ENCODE measurements at regions not wholly inside any gene's neighbourhood (a gene's known extent, or its start where the extent isn't known, plus 50 kb on each side); places are given as distances from the start of the nearest gene placed in this dataset.

DNA sequence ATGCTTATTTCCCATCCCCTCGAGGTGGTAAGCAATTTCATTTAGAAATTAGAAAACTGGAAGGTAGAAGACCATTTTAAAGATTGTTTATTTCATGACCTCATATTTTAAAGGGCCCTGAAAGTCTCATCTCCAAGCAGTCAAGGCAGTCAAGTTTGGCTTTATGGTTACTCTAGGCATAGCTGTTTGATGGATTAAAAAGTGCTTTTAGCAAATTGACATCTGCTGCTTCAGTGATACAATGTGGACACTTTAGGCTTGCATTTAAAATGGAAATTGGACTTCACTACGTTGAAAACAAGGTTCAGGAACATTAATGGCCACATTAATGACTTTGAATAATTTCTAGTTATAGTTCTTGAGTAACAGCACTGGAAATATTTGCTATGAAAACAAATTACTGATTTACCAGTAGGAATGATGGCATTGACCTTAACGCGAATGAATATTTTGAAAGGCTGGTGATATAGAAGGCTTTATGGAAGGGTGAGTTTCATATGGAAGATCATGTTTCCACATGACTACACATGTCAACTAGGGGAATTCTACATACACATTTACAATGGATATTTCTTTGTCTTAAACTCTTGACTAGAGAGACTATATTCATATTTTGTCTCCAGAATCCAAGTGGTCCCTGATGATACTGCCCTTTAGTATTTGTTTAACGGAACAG lies 873.5 kb downstream of the JRKL start:
- TF ChIP-seq ZC3H11A (IDR thresholded peaks at IDR 0.05) (no peak), EHF (CRISPR knock-in tag; IDR thresholded peaks at IDR 0.05) (no peak), HDAC2 (IDR thresholded peaks at IDR 0.05) (no peak), TP53 (CRISPR knock-in tag; IDR thresholded peaks at IDR 0.05) (no peak), HOXB13 (CRISPR knock-in tag; IDR thresholded peaks at IDR 0.05; ENCODE audit: low read depth) (no peak), EP300 (IDR thresholded peaks at IDR 0.05) (no peak), JUNB (IDR thresholded peaks at IDR 0.05) (no peak), HEYL (CRISPR knock-in tag; IDR thresholded peaks at IDR 0.05) (no peak)
- TF ChIP-seq, protein P1, sequence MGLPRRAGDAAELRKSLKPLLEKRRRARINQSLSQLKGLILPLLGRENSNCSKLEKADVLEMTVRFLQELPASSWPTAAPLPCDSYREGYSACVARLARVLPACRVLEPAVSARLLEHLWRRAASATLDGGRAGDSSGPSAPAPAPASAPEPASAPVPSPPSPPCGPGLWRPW (IDR thresholded peaks at IDR 0.05): no peak
- TF ChIP-seq, protein P2, sequence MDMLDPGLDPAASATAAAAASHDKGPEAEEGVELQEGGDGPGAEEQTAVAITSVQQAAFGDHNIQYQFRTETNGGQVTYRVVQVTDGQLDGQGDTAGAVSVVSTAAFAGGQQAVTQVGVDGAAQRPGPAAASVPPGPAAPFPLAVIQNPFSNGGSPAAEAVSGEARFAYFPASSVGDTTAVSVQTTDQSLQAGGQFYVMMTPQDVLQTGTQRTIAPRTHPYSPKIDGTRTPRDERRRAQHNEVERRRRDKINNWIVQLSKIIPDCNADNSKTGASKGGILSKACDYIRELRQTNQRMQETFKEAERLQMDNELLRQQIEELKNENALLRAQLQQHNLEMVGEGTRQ (IDR thresholded peaks at IDR 0.05): no peak
- ChIA-PET CTCF (no interaction called here), POLR2A (no interaction called here)
- WGBS (ENCODE audit: missing lambda C conversion rate): 39% methylated on average over 5 of the region's 5 CpGs
- no peak overlapping the region for H3K4me2 ChIP-seq
- no peak for FAIRE-seq
- H3K9me3 ChIP-seq: no peaks in the 10 kb centered on the region
- no peak for ATAC-seq
- no peak overlapping the region for H3K27ac ChIP-seq
- H3K4me1 ChIP-seq: no peaks in the 10 kb centered on the region
- DNase-seq (ENCODE audit: low read depth in 1 of 2, low spot score in 1 of 2): no peak
- no peak overlapping the region for H3K4me3 ChIP-seq

DNA sequence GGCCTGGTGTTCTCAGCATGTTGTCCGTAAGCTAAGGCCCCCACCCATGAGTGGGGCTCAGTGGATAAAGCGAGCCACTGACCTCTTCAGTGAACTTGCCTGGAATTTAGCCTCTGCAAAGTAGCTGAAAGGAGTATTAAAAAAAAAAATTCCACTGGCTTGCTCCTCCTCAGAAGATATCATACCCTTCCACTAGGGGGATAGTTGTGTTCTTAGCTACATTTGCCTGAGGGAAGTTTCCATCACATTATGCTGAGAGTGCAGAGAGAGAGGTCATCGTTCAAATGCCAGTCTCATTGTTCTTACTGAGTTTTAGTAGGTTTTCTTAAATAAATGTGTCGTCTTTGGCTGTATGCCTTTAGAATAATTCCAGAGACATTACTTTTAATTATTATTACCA lies 879.7 kb downstream of the JRKL start:
- TF ChIP-seq ZFP36 (IDR thresholded peaks at IDR 0.05; ENCODE audit: borderline replicate concordance, partially characterized antibody) (no peak), CBX2 (IDR thresholded peaks at IDR 0.05; ENCODE audit: borderline replicate concordance, low read depth) (no peak), KDM1A (IDR thresholded peaks at IDR 0.05; ENCODE audit: low read depth) (no peak), CHD4 (IDR thresholded peaks at IDR 0.05; ENCODE audit: borderline replicate concordance) (no peak), HDAC2 (IDR thresholded peaks at IDR 0.05) (no peak), FOXS1 (CRISPR knock-in tag; IDR thresholded peaks at IDR 0.05) (no peak), RARB (CRISPR knock-in tag; IDR thresholded peaks at IDR 0.05) (no peak), EHMT2 (IDR thresholded peaks at IDR 0.05; ENCODE audit: low read depth) (no peak)
- TF ChIP-seq, protein P3, sequence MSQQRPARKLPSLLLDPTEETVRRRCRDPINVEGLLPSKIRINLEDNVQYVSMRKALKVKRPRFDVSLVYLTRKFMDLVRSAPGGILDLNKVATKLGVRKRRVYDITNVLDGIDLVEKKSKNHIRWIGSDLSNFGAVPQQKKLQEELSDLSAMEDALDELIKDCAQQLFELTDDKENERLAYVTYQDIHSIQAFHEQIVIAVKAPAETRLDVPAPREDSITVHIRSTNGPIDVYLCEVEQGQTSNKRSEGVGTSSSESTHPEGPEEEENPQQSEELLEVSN (IDR thresholded peaks at IDR 0.05; ENCODE audit: borderline replicate concordance, low read depth): no peak
- TF ChIP-seq, protein P1 (IDR thresholded peaks at IDR 0.05): no peak
- TF ChIP-seq, protein P4, sequence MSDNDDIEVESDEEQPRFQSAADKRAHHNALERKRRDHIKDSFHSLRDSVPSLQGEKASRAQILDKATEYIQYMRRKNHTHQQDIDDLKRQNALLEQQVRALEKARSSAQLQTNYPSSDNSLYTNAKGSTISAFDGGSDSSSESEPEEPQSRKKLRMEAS (IDR thresholded peaks at IDR 0.05): no peak
- peak in 1 of 2 experiments; percentile 3 for DNase-seq (ENCODE audit: low read depth in 1 of 2, low spot score in 1 of 2)
- no peaks in the 10 kb centered on the region for H3K4me1 ChIP-seq
- no peak for ATAC-seq
- no peak overlapping the region for H3K4me2 ChIP-seq
- no peak for FAIRE-seq
- H3K27ac ChIP-seq: no peak overlapping the region
- POLR2A ChIA-PET: no interaction called here
- H3K4me3 ChIP-seq: no peak overlapping the region
- no peaks in the 10 kb centered on the region for H3K9me3 ChIP-seq
- CTCF ChIA-PET: no interaction called here
- 3% methylated on average over 4 of the region's 4 CpGs for WGBS (ENCODE audit: missing lambda C conversion rate)

DNA sequence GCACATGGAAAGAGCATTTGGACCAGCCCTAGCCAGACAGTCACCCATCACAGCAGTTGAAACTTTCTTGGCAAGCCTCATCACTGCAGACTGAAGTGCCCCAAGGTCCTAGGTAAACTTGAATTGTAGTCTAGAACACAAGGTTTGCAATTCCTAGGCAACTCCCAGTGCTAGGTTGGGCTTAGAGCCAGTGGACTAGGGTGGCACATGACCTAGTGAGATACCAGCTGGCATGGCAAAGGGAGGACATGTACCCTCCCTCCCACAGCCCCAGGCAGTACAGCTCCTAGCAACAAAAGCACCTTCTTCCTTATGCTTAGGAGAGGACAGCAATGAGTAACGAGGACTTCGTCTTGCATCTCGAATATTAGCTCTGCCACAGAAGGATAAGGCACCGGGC lies 889.5 kb downstream of the JRKL start:
- Histone ChIP-seq H3K4me2 (no peak overlapping the region), H3K9me3 (no peaks in the 10 kb centered on the region), H3K4me3 (no peak overlapping the region), H3K27ac (no peak overlapping the region), H3K4me1 (no peaks in the 10 kb centered on the region)
- ATAC-seq: no peak
- ChIA-PET POLR2A (no interaction called here), CTCF (no interaction called here)
- WGBS (ENCODE audit: missing lambda C conversion rate): 13% methylated on average over 4 of the region's 4 CpGs
- no peak for FAIRE-seq
- DNase-seq (ENCODE audit: low read depth in 1 of 2, low spot score in 1 of 2): no peak
- TF ChIP-seq SREBF2 (IDR thresholded peaks at IDR 0.05) (no peak), RAD21 (conservative IDR thresholded peaks at IDR 0.05 in 1 of 2, IDR thresholded peaks at IDR 0.05 in 1 of 2) (no peak), POLR2AphosphoS2 (conservative IDR thresholded peaks at IDR 0.05; ENCODE audit: low read length) (no peak), TP53 (CRISPR knock-in tag; IDR thresholded peaks at IDR 0.05) (no peak), EHF (CRISPR knock-in tag; IDR thresholded peaks at IDR 0.05) (no peak), NR3C1 (IDR thresholded peaks at IDR 0.05) (no peak), NPAS2 (CRISPR knock-in tag; IDR thresholded peaks at IDR 0.05; ENCODE audit: borderline replicate concordance) (no peak)
- TF ChIP-seq, protein P3 (IDR thresholded peaks at IDR 0.05; ENCODE audit: borderline replicate concordance, low read depth): no peak
- TF ChIP-seq, protein P5, sequence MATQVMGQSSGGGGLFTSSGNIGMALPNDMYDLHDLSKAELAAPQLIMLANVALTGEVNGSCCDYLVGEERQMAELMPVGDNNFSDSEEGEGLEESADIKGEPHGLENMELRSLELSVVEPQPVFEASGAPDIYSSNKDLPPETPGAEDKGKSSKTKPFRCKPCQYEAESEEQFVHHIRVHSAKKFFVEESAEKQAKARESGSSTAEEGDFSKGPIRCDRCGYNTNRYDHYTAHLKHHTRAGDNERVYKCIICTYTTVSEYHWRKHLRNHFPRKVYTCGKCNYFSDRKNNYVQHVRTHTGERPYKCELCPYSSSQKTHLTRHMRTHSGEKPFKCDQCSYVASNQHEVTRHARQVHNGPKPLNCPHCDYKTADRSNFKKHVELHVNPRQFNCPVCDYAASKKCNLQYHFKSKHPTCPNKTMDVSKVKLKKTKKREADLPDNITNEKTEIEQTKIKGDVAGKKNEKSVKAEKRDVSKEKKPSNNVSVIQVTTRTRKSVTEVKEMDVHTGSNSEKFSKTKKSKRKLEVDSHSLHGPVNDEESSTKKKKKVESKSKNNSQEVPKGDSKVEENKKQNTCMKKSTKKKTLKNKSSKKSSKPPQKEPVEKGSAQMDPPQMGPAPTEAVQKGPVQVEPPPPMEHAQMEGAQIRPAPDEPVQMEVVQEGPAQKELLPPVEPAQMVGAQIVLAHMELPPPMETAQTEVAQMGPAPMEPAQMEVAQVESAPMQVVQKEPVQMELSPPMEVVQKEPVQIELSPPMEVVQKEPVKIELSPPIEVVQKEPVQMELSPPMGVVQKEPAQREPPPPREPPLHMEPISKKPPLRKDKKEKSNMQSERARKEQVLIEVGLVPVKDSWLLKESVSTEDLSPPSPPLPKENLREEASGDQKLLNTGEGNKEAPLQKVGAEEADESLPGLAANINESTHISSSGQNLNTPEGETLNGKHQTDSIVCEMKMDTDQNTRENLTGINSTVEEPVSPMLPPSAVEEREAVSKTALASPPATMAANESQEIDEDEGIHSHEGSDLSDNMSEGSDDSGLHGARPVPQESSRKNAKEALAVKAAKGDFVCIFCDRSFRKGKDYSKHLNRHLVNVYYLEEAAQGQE (IDR thresholded peaks at IDR 0.05): no peak
- TF ChIP-seq, protein P6, sequence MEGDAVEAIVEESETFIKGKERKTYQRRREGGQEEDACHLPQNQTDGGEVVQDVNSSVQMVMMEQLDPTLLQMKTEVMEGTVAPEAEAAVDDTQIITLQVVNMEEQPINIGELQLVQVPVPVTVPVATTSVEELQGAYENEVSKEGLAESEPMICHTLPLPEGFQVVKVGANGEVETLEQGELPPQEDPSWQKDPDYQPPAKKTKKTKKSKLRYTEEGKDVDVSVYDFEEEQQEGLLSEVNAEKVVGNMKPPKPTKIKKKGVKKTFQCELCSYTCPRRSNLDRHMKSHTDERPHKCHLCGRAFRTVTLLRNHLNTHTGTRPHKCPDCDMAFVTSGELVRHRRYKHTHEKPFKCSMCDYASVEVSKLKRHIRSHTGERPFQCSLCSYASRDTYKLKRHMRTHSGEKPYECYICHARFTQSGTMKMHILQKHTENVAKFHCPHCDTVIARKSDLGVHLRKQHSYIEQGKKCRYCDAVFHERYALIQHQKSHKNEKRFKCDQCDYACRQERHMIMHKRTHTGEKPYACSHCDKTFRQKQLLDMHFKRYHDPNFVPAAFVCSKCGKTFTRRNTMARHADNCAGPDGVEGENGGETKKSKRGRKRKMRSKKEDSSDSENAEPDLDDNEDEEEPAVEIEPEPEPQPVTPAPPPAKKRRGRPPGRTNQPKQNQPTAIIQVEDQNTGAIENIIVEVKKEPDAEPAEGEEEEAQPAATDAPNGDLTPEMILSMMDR (IDR thresholded peaks at IDR 0.05): no peak

Data from A549 (cell line).